Skin of body (tissue), 1 donor: ENCODE measurements at regions not wholly inside any gene's neighbourhood (a gene's known extent, or its start where the extent isn't known, plus 50 kb on each side); places are given as distances from the start of the nearest gene placed in this dataset.

Source experiments
- DNase-seq: peaks from one replicate; lab custom pipeline; 2025; lab: John Stamatoyannopoulos, UW

DNA sequence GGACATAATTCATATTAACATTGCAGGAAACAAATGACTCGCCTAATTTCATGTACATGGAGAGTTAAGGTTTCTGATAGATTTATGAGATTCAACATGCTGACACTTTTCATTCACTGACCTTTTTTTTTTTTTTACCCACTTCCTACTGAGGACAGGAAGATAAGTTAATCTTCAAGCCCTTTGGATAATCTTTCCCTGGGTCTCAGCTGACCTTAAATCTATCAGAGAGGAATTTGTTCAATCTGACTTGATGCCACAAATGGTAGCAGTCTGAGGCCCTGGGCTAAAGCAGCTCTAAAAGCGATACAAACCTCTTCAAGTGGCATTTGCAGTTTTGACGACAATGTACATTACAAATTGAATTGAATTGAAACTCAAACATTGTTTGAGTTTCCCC is 493.3 kb upstream of the SORCS1 start:
- DNase-seq = no peak

DNA sequence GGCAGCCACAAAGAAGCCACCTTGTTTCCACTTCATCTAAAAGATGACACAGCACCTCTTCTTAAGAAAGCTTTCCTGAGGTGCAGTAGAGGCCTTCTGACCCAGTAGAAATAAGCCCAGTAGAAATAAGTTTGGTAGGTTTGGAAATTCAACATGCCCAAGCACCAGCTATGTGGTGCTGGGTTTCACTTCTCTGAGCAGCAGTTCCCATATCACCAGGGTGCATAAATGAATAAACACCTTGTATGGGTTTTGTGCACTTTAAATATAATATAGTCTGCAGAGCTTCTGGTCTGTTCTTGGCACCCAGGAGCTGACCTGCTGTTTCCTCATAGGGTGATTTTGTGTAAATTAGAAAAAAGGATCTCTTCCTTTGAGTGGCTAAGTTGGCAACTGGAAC is 492.4 kb upstream of the SORCS1 start:
- DNase-seq = no peak

DNA sequence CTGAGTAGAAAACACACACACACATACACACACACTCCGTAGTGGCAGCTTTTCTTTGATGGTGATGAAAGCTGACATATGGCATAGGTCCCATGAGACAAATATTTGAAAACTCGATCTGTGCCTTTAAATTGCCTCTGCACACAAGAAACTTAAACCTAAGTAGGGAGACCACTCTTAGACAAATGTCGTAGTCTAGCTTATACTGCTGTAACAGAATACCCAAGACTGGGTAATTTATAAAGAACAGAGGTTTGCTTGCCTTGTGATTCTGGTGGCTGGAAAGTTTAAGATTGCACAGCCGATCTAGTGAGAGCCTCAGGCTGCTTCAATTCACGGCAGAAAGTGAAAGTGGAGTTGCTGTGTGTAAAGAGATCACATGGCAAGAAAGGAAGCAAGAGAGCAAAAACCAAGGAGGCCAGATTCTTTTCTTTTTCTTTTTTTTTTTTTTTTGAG is 489.4 kb upstream of the SORCS1 start:
- DNase-seq = peak; percentile 21

DNA sequence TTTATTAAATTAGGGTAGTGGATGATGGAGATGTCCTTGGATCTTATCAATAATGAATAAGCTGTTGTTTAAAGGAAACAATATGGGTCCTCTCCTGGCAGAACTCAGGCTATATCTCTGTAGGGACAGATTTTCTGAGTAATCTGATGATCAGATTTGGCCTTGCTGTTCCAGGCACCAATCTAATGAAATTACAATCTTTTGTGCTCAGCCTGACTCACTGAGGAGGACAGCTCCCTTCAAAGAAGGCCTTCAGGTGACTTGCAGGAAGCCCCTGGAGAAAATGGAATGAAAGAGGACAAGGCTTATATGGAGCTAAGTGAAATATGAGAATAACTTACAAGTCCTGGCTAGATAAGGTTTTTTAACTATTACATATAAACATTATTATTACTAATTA is 486.4 kb upstream of the SORCS1 start:
- DNase-seq = no peak

DNA sequence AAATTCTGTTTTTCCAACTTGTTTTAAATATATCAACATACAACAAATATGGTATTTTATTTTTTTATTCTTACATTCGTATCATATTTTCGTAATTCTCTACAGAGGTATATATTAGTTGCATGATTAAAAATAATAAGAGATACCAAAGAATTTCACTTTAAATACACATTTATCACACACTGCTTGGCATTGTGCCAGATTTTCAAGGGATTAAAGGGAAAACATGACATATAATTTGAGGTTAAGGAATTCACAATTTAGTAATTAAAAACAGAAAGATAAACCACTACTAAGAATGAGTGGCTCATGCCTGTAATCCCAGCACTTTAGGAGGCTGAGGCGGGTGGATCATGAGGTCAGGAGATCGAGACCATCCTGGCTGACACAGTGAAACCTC is 484.7 kb upstream of the SORCS1 start:
- no peak for DNase-seq

DNA sequence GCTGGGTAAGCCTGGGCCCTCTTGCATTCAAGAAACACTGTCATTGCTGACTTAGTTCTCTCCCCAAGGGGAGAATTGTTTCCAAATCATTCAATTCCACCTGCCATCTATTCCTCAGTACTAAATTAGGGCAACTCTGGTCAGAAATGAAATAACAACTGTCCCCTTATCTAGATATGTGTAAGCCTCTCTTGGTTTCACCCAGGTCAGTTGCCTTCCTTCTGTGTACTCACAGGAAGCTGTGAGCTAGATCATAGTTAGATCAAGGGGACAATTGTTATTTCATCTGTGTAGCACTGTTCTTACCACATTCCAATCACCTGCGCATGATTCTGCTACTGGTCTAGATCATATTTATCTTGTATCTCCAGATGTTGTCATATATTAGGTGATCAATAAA is 483.0 kb upstream of the SORCS1 start:
- DNase-seq = no peak

DNA sequence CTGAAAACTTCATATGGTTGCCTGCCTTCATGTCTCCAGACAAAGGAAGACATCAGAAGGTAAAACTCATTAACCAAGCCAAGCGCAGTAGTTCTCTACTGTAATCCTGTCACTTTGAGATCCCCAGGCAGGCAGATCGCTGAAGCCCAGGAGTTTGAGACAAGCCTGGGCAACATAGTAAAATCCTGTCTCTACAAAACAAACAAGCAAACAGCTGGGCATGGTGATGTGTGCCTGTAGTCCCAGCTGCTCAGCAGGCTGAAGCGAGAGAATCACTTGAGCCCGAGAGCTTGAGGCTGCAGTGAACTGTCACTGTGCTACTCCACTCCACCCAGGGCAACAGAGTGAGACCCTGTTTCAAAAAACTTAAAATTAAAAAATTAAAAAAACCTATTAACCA is 467.4 kb upstream of the SORCS1 start:
- DNase-seq = no peak

DNA sequence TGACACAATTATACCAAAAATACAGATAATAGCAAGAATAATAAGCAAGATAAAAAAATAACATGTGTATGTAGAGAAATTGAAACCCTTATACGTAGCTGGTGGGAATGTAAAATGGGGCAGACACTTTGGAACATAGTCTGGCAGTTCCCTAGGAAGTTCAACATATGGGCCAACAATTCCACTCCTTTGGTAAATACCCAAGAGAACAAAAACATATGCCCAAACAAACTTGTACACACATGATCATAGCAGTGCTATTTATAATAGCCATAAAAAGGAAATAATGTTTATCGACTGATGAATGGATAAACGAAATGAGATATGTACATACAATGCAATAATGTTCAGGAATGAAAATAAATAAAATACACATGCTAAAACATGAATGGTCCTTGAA is 462.4 kb upstream of the SORCS1 start:
- no peak for DNase-seq

DNA sequence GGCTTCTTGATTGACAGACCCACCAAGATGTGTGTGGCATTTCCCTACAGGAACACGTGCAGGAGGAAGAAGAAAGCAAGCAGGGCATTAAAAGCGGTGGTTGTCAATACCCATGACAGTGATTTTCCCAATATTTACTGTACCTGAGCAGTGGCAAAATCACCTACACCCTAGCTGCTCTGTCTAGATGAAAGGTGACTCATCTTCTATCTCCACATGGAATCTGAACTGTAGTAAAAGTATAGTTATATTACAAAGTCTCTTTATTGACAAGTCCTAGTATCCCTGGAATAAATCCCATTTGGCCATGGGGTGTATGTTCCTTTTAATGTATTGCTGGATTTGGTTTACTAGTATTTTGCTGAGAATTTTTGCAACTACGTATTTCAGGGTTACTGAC is 458.8 kb upstream of the SORCS1 start:
- DNase-seq = no peak

DNA sequence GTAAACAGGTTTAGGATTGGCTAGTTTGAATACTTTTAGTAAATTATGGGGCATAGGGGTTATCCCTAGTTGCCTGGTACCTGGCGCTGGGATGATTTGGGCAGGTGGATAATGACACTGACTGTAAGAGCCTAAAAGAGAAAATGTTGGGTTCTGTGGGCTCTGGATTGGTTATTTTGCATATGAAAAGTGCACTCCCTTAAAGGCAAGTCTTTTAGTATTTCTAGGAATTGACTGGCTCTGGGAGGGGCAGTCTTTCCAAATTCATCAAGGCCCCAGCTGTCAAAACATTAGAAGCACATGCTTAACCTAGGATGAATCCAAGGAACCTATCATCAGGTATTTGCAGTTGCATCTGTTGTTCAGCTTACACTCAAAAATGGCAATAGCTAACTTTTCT is 454.6 kb upstream of the SORCS1 start:
- no peak for DNase-seq

DNA sequence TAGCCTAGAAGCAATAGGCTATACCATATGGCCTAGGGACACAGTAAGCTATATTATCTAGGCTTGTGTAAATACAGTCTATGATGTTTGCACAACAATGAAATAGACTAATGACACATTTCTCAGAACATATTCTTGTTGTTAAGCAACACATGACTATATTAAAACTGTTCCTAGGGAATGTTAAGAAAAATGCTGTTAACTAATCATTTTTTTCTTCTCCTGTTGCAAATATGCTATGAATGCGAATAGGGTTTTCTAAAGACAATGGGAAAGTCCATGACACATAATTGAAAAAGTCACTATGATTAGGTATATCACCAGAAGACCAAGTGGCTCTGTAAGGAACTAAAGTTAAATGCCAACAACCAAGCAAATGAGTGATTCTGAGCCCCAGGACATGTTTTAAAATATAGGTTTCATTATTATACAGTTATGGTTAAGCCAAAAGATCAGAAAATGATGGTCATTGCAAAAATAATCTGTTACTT is 454.0 kb upstream of the SORCS1 start:
- no peak for DNase-seq

DNA sequence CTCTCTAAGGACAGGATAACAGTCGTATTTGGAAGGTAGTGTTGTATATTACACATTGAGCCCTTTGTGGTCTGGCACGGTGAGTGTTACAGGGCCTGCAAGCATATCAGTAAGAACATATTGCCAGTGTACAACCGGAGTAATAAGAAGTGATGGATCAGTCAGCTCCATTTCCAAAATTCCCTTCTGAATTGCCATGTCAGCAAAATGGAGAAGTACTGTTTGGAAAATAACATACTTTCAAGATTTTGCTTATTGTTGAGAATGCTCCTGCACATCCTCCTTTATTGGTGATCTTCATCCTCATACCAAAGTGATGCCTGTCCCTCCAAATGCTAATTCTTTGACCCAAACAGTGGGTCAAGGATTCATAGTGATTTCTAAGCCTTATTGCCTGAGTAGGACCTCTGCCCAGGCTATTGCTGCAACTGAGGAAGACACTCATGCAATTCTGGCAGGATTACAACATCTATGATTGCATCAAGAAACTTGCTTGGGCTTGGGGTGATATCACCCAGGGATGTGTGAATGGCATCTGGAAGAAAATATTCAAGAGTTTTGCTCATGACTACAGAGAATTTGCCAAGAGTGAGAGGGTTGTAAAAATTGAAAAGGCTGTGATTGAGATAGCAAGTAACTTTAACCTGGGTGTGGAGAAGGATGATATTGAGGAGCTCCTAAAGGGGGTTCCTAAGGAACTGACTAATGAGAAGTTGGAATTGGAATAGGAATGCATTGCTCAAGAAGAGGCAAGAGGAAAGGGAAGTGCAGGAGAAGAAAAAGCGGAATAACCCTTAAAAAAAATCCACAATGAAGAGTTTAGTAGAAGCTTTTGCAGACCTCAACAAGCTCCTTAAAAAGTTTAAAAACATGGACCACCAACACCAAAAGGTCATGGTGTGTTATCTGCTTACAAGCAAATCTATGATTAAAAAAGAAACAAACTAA is 452.2 kb upstream of the SORCS1 start:
- DNase-seq = no peak

DNA sequence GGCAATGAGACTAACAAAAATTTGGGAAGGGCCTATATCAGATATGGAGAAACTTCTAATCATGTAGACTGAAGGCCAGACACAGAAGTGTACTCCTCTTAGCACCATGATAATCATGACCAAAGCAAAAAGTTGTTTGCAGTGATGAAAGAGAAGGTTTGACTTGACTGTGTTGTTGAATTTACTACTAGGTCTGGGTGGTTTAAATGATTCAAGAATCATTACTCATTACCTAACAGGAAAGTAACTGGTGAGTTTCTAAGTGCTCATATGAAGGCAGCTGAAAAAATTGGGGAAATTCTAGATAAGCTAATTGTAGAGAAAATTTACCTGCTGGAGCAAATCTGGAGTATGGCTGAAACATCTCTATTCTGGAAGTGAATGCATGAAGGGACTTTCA is 451.5 kb upstream of the SORCS1 start:
- no peak for DNase-seq

DNA sequence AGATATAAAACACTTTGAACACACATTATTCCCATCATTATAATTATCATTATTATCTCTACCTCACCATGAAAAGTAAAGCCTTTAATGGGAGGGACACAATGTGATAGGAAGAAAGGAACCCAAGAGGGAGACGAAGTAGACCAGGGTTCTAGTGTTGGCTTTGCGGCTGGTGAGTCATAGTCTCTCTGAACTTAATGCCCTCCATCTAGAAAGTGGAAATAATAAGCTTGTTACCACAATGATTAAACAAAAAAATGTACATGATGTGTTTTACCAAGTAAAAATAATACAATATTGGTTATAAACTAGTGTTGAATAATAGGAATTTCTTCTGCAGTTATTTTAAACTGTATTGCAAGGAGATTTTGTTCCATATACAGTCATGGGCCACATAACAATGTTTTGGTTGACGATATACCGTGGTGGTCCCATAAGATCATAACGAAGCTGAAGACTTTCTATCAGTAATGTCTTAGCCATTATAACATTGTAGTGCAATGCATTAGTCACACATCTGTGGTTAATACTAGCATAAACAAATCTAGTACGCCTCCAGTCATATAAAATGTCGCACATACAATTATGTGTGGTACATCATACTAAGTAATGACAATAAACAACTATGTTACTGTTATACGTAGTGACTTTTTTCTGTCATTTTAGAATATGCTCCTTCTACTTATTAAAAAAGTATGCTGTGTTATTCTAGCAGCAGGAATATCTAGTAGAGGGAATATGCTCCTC is 450.6 kb upstream of the SORCS1 start:
- DNase-seq = no peak

DNA sequence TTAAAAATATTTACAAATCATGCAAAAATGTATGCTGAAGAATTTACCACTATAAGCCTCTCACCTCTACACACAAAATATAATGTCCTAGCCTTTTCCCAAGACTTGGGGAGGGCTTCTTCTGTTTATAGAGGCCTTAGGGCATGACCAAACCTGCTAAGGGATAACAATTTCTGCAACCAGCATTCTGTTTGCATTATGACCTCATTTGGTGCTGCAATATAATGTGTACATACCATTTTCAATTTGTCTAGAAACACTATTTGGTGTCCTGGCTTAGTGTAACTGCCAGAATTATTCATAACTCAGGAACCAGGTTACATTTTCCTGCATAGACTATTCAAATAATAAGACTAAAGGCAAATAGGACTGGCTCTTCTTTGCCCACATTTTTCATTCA is 446.6 kb upstream of the SORCS1 start:
- no peak for DNase-seq

DNA sequence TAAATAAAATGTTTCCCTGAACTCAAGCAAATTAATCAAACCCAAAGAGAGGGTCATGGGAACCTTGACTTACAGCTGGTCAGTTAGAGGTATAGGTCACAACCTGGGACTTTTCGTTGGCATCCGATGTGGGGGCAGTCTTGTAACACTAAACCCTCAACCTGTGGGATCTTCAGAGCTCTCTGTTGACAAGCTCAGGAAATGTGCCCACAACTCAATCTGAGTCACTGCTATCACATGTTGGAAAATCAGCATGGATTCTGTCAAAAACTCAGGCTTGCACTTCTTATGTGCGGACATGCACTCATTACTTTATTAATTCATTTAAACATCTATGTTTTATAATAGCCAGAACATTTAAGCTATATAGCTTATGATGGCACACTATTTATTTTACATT is 424.6 kb upstream of the SORCS1 start:
- no peak for DNase-seq

DNA sequence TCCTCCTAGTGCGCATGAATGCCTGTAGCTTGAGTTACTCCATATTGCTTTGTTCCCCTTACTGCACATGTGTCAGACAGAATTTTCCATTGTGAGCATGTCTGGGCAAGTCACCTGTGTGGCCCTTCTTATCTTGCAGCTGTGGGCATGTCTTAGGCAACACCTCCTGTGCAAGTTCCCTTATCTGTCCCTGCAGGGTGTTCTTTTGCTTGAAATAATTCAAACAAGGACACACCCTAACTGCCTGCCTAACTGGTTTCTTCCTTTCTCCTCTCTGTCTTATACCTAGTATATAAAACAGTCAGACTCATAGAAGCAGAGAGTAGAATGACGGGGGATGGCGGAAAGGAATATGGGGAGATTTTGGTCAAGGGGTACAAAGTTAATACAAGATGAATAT is 421.1 kb upstream of the SORCS1 start:
- DNase-seq = no peak

DNA sequence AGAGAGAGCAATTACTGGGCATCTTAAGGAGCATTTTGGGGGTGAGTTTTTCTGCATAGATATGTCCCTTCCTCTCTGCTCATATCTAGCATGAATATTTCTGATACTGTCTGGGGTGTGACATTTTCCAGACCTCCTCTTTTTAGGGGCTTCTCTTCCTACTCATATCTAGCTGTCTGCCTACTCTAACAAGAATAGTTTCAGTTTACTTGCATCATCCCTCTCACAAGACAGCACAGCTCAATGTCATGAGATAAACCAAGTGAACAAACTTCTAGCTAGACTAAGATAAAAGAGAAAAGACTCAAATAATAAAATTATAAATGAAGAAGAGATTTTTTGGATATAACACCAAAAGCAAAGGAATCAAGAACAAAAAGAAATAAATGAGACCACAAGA is 419.5 kb upstream of the SORCS1 start:
- DNase-seq = no peak

DNA sequence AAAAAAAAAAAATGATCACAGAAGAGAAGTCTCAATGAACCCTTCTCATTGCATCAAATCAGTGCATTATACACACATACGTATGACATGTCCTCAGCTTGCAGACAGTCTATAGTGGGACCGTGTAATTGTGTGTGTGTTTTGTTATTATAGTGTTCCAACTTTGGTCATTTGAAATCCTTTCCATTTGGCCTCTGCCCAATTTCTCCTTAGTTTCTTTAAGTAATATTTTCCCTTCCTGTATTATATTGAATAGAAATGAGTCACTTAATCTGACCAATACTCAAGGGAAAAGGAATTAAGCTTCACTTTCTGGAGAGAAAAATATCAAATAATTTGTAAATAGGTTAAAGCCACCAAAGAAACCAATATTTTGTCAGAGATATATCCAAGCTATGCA is 415.5 kb upstream of the SORCS1 start:
- no peak for DNase-seq

DNA sequence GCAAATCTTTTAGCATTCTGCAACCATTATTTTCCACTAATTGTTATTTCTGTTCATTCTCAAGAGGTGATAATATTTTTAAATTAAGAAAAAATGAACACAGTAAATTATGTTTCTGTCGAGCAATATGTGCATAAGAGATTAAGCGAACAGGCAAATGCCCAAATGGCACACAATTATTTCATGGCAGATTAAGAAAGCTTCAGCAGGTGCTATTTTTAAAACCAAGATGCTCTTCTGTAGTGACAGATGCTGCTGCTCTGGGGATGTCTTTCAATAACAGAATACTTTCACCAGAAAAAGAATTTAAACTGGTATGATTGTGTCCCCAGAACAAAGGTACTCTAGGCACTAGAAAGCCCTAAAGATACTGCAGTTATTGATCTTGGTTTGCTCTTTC is 412.7 kb upstream of the SORCS1 start:
- DNase-seq = no peak

DNA sequence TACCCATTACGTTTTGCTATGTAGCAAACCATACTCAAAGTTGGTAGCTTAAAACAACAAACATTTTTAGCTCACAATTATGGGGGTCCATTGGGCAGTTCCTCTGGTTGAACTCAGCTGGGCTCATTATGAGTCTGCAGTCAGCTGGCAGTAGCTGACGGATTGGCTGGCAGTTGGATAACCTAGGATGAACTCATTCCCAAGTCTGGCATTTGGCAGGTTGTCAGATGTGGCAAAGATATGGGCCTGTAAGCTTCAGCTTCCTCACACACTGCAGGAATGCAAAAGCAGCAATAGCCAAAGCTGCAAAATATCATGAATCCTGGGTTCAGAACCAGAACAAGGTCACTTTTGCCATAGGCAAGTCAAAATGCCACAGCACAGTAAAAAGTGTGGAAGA is 412.2 kb upstream of the SORCS1 start:
- no peak for DNase-seq

DNA sequence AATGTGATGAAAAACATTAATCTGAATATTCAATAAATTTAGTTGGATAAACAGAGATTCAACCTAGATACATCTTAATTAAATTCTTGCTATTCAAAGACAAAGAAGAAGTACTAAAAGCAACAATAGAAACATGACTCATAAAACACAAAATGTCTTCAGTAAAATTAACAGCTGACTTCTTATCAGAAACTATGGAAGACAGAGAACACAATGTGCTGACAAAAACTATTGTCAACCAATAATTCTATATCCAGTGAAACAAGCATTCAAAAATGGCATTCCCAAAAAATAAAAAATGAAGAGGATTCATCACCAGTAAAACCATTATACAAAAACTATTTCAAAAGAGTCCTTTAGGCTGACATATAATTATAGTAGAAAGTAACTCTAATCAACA is 400.5 kb upstream of the SORCS1 start:
- DNase-seq = no peak
